KG1 (cell line): ENCODE measurements at regions not wholly inside any gene's neighbourhood (a gene's known extent, or its start where the extent isn't known, plus 50 kb on each side); places are given as distances from the start of the nearest gene placed in this dataset.

Source experiments
- DNase-seq: peaks from one replicate; lab custom pipeline; 2025; lab: John Stamatoyannopoulos, UW

DNA sequence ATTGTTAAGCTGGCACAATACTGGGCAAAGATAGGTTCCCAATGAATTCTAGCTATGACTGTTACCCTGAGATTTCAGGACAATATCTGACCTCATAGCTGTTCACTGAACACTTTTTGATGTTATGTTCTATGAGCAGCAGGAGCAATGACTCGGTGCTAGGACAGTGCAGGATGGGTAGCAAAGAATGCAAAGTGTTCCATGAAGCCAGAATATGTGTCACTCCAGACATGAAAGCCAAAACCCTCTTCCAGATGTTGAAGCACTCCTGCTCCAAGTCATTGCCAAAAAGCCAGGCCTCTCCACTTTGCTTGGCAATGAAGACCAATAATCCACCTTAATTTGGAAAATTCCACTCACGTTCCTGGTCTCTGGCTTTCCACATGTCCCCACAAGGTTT is 300.9 kb upstream of the CPEB2 start:
- DNase-seq = no peak

DNA sequence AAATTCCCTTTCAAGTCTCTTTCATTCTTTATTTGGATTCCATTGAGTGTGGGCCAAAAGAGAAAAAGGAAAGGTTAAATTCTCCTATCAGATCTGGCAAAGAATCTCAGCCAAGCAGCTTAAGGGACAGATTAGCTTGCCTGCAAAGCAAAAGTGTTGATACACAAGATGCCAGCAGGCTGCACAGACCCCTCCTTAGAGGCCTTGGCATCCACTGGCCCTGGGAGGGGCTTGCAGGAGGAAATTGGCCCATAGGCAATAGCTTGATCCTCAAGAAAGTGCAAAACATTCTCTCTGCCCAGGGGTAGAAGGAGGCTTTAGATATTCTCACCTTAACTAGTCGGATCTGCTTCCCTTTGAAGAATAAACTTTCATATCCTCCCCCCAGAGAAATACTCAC is 300.4 kb upstream of the CPEB2 start:
- DNase-seq = no peak

DNA sequence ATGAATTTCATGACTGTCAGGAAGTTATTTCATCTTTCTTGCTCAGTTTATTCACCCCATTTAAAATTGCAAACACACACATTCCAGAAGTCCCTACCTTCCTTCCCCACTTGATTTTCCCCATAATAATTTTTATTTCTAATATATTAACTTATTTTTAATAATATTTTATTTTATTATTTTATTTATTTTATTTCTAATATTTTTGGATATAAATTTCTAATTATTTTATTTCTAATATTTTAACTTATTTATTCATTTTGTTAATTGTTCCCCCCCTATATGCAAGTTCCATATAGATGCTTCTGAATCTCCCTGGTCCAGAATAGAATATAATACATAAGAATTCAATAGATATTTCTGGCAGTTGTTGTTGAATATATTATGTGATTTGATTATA is 293.7 kb upstream of the CPEB2 start:
- DNase-seq = no peak

DNA sequence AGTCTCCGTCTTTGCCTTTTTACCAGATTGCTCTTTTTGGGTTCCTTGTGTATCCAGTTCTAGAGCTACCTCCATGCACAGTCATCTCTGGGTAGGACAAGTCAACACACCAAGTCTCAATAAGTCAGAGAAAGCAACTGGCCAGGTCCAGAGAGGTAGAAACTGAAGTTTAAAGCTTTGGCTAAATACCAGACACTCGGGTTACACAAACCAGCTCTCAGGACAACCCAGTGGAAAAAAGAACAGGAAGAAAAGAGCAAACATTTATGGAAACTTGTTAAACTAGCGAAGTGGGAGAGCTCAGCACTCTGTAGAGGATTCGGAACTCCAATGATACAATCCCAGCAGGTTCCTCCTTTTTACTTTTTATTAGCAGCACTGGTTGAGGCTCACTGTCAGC is 291.0 kb upstream of the CPEB2 start:
- no peak for DNase-seq

DNA sequence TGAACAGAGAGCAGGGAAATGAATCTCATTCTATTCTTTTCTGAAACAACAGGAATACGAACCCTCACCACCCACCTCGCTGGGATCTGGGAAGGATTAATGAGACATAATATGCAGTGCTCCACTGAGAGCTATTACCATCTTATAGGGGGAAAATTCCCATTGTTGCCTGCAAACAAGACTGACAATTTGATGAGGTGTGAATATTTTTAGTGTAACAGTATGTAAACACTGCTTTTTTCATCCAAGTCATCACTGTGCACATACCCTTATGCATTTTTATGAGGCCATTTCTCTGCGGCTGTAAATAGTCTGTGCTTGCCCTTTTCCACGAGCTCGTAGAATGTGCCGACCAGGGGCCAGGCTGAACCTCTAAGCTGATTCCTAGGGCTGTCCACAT is 285.6 kb upstream of the CPEB2 start:
- DNase-seq = no peak

DNA sequence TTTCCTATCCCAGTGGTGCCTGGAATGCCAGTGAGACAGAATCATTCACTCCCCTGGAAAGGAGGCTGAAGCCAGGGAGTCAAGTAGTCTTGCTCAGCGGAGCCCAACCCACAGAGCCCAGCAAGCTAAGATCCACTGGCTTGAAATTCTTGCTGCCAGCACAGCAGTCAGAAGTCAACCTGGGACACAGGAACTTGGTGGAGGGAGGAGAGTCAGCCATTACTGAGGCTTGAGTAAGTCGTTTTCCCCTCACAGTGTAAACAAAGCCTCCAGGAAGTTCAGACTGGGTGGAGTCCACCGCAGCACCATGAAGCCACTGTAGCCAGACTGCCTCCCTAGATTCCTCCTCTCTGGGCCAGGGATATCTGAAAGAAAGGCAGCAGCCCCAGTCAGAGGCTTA is 283.2 kb upstream of the CPEB2 start:
- DNase-seq = no peak

DNA sequence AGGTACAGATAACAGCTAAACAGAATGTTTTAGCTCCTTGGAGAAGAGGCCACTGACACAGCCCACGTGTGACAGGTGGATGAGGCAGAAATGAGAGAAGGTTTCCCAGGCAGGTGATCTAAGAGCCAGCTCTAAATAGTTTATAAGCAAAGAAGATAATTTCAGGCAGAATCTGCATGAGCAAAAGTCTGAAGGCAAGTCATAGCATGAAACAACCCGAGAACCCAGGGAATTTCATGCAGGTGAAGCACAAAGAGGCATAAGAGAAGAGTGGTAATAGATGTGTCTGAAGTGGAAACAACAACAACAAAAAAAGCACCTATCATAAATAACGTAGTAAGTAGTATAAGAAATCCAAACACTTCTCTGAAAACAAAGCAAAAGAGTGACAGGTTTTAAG is 275.8 kb upstream of the CPEB2 start:
- no peak for DNase-seq

DNA sequence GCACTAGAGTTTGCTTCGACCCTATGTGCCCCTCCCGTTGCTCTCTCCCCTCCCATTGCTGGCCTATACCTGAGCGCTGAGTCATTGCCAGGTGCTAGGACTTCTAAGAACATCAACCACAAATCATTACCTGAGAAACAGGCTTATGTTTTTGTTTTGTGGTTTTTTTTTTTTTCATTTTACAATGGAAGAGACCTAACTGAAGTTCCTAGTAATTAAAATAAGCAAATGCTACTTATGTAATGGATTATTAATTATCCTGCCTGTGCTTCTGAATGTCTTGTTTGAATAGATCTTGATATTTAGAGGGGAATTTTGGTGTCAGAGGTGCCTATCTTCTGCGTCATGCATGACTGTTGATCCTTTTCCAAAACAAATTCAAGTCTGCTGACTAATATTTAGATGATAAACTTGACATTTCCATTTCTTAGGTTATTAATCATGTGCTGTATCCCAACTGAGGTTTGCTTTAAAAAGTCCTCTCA is 275.4 kb upstream of the CPEB2 start:
- no peak for DNase-seq

DNA sequence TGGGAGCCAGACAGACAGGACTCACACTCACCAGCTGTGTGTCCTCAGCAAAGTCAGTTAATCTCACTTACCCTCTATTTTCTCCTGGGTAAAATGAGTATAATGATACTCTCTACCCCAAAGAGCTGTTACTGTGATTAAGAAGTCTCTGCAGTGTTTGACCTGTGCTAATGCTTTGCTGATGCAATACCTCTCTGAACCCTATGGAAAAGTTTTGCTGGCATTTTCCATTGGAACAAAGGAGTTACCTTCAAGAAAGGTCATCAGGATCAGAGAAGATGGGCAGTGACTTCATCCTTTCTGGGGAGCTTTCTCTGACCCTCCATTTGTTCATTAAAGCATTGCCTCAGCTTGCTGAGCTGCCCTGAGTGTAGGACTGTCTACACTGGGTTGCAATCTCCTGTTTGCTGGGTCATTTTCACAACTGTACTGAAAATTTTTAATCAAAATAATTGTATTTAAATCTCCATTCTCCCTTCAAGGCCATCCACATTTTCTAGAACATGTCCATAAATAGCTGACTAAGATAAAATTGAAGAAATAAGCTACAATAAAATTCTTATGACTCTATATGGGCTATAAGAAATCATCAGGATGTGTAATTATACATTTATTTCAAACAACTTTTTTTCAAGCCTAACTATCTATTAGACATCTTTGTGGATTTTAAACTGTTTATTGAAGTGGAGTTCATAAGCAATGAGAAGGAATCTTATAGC is 272.8 kb upstream of the CPEB2 start:
- DNase-seq = no peak

DNA sequence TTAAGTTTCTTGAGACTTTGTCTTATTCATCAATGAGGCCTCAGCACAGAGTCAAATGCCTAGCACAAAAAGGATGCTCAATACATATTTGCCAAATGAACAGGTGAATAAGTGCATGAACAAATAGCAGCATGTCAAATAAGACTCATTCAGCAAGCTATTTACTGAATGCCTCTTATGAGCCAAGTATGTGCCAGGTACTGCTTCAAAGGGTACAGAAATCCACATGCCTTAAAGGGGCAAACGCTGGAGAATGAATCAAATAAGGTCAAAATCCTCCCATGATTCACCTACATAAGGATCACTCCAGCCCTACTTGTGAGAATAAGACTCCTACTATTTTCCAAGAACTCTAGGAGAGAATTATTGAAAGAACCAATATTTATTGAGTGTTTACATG is 260.2 kb upstream of the CPEB2 start:
- no peak for DNase-seq

DNA sequence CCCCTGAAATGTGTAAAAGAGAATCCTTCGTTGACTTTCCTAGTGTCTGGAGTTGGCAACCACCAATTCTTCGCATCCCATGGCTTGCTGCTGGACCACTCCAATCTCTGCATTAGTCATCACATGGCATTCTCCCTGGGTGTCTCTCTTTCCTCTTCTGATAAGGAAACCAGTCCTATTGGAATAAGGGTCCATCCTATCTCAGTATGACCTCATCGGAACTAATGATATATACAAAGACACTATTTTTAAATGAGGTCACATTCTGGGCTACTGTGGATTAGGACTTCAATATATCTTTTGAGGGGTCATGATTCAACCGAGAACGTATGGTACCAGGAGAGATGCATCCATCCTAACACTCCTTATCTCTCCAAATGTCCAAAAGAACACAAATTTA is 259.1 kb upstream of the CPEB2 start:
- DNase-seq = no peak

DNA sequence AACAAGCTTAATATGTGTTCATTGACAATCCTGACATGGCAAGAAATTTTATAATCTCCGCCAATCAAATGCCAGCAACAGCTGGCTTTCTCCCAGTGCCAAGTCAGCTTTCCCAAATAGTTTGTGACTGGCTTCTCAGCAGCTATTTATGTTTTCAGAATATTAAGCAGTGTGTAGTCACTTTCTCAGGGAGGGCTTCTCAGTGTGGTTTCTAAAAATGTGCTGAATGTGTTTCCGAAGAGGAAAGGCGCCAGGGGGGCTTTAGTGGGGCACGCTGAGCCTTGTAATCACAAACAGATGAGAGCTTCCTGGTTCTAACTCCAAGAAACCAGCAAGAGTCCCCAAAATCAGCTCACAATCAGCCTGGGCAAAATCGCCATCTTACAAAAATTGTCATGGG is 258.7 kb upstream of the CPEB2 start:
- no peak for DNase-seq

DNA sequence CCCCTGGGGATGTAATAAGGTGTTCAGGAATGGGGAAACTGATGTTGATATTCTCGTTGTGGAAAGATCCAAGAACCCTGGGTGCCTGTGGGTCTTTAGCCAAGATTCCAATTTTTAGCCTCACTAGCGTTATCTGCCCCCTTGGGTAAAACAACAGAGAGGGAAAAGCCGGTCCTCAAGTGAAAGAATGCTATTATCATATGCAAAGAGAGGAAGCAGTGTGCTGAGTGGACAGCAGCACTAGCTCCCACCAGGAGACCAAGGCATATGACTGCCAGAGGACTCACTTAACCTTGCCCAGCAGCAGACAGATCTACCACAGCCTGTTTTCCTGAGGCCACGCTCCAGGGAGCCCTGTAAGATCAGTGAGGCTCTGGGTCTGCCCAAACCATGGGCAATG is 257.9 kb upstream of the CPEB2 start:
- no peak for DNase-seq

DNA sequence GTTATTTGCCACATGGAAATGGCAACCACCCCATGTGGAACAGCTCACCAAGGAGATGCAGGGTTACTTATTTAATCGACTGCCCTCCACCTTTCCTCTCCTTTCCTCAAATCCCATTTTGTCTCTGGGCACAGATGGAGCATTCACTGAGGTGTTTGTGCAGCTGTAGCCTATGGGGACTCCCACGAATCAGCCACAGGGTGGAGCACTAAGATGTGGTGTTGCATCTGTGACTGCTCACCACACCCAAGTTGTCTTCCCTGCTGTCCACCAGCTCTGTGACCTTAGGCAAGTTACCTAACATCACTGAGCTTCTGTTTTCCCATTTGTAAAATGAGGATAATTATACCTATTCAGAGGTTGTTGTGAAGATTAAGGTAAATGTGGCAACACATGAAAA is 252.4 kb upstream of the CPEB2 start:
- DNase-seq = no peak

DNA sequence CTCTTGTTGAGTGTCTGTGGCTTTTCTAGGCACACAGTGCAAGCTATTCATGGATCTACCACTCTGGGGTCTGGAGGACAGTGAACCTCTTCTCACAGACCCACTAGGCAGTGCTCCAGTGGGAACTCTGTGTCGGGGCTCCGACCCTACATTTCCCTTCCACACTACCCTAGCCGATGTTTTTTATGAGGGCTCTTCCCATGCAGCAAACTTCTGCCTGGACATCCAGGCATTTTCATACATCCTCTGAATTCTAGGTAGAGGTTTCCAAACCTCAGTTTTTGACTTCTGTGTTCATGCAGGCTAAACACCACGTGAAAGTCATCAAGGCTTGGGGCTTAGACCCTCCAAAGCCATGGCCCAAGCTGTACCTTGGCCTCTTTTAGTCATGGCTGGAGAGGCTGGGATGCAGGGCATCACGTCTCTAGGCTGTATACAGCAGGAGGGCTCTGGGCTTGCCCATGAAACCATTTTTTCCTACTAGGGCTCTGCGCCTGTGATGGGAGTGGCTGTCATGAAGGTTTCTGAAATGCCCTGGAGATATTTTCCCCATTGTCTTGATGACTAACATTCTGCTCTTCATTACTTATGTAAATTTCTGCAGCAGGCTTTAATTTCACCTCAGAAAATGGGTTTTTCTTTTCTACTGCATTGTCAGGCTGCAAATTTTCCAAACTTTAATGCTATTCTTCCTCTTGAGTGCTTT is 249.8 kb upstream of the CPEB2 start:
- DNase-seq = no peak

DNA sequence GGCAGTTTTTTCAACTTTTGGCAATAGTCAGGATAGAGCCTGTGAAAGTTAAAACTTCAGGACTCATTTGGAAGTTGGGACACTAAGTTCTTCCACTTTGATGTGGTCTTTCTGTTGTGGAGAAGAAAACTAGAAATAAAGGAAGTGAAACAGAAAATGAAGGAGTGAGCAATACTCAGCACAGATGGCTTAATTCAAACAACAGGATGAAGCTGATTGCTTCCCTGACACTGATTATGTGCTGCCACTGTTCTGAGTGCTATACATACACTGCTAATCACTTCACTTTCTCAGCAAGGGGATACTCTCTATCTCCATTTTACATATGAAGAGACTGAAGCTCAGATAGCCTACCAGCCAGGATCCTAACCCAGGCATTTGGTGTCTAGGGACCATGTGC is 235.1 kb upstream of the CPEB2 start:
- no peak for DNase-seq

DNA sequence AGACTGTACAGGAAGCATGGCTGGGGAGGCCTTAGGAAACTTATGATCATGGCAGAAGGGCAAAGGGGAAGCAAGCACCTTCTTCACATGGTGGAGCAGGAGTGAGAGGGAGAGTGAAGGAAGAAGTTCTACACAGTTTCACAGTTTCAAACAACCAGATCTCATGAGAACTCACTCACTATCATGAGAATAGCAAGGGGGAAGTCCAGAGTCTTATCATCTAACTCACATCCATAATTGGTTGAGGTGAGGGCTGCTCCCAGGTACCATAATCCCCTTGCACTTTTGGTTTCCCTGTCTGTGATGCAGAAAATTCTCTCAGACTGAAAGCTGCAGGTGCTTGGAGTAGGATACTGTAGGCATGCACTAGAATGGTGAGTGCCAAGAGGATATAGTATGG is 233.8 kb upstream of the CPEB2 start:
- no peak for DNase-seq

DNA sequence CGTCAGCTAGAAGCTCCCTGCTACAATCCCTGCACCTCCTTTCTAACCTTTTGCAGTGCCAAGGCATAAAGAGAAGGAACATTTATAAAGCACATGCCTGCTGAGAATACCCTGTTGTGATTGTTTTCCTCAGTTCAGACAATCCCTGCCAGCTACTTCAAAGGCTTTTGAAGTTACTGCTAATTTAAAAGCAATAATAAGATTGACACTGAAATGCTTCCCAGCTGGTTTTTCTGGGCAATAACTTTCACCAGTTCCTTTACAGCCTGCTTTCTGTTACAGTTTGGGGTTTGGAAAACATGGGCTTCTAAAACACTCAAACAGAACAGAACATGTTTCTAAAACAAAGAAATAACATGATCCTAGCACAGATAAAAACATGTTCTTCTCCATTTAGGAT is 232.3 kb upstream of the CPEB2 start:
- DNase-seq = no peak

DNA sequence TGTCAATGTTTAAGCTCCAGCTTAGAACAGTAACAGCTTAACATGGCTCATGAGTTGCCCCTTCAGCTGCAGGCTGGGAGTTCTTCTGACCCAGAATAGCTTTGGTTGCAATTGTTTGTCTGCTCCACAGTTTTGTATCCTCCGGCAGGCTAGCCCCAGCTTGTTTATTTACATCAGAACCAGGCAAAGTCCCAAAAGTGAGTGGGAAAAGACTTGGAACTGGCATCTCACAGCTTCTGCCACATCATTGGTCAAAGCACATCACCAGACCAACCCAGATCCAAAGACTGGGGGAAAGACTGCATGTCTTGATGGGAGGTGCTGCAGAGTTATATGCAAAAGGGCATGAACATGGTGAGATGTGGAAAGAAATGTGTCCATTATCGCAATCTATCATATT is 231.2 kb upstream of the CPEB2 start:
- DNase-seq = no peak

DNA sequence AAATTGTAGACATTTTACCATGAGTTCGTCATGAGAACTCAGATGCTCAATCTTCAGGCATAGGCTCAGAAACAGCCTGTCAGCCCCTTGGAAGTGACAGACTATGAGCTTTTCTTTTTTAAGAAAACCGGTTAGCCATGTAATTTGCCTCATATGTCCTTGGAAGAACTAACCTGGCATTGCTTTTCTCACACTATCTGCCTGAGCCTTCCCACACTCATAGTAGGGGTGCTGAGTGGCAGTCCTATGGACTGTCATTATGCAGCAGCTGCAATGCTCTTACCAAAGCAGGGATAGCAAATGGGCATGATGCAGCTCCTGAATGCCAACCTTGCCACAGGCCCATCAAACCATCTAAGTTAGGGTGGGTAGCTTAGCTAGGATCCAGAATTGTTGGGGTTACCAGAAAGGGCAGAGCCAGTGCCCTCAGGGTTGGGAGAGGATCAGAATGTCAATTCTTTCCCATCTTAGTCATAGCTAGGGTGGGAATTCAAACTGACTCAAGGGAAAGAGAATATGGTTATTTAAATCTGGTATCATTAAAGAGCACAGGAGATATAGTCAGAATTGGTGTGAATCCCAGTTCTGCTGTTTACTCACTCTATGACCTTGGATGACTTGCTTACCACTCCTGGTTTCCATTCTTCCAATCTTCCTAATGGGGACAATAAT is 230.6 kb upstream of the CPEB2 start:
- no peak for DNase-seq

DNA sequence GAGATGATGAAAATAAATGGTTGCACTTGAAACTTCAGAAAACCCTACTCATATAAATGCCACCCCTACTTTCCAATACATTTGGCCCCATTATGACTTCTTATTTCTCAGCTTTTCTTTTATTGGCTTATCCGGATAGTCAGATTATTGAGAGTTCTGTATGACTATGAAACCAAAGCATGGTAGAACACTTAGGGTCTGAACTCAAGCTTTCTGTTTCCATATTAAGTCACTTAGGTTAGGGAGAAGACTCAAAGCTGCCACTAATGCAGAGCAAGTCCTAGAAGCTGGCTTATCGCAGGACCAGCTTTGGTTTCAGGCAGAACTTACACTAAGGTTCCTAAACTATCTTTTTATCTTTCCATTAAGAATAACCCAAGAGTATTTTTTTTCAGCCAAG is 229.9 kb upstream of the CPEB2 start:
- DNase-seq = no peak

DNA sequence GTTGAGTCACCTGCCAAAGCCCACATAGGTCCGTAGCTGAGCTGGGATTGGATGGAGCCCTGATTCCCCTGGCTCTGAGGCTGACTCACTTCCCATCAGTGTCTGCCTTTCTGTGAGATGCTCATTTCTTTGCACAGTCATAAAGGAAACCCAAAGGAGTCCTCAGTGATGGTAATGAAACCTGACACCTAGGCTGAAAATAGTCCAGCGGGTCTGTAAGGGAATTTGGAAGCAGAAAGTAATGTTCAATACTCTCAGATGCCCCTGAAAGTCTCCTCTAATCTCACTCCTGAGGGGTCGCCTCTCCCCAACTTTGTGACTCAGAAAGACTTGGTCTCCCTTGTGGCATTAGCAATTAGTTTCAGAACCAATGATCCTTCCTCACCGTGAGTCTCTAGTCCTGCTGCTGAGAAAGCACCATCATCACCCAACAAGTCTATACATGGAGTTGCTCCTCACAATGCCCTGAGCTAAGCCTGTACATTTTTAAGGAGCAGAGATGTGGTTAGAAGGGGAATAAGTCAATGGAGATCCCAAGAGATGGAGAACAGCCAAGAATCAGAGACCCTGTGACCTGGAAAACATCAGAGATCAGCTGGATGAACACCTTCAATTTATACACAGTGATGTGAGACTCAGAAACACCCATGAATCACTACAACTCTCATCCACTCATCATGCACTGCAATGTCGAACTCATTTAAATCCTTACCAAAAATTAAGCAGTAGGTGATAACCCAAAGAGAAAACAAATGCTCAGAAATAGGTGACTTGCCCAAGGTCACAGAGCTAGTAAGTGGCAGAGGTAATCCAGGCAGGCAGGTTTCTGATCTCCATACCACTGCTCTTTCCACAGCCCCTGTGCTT is 219.0 kb upstream of the CPEB2 start:
- no peak for DNase-seq
